Heart right ventricle (tissue), 16 donors: ENCODE measurements at regions not wholly inside any gene's neighbourhood (a gene's known extent, or its start where the extent isn't known, plus 50 kb on each side); places are given as distances from the start of the nearest gene placed in this dataset.
"Not testable (repeated sequence)": the region's sequence is repeated elsewhere in the genome, so short reads cannot be mapped to it uniquely, and the experiment has no call there.

Source experiments
- ATAC-seq, 8 donors: fragments of 200-7000 bp; cut with Tn5 transposase; one replicate each; pipeline ENCODE4 v1.9.1; 2020; ENCODE audit warnings: mild to moderate bottlenecking in 8 of 8, moderate library complexity in 8 of 8, moderate number of reproducible peaks in 1 of 8
- DNase-seq, 2 donors: peaks; one replicate each; pipeline ENCODE4 v3.0.0-alpha.2; 2020
- H3K27ac ChIP-seq, 10 donors: fragments of 200-600 bp; sonication (generic) in 2 of 10; one replicate each; pipeline versions ENCODE4 v1.5.0 to v1.8.0; 2020 to 2022; ENCODE audit warnings: mild to moderate bottlenecking in 3 of 10
- H3K27me3 ChIP-seq, 7 donors: fragments of 200-600 bp; one replicate each; pipeline ENCODE4 v1.8.0; 2021 to 2022; ENCODE audit warnings: mild to moderate bottlenecking in 2 of 7
- H3K36me3 ChIP-seq, 9 donors: fragments of 200-600 bp; sonication (generic) in 1 of 9; one replicate each; pipeline versions ENCODE4 v1.5.0 to v1.8.0; 2020 to 2022; ENCODE audit warnings: mild to moderate bottlenecking in 2 of 9
- H3K4me1 ChIP-seq, 9 donors: fragments of 200-600 bp; sonication (generic) in 1 of 9; one replicate each; pipeline versions ENCODE4 v1.5.0 to v1.8.0; 2020 to 2022; ENCODE audit warnings: mild to moderate bottlenecking in 4 of 9
- H3K4me3 ChIP-seq, 10 donors: fragments of 200-600 bp; sonication (generic) in 2 of 10; one replicate each; pipeline versions ENCODE4 v1.5.0 to v1.8.0; 2020 to 2022; ENCODE audit warnings: mild to moderate bottlenecking in 7 of 10, moderate library complexity in 2 of 10
- H3K9me3 ChIP-seq, 11 donors: fragments of 200-600 bp in 10 of 11; sonication (generic) in 2 of 11; one replicate each; pipeline versions ENCODE4 v1.5.0 to v1.8.0; 2013 to 2022; ENCODE audit warnings: mild to moderate bottlenecking in 2 of 11, control low read depth in 1 of 11, moderate library complexity in 1 of 11
- CTCF ChIP-seq, 9 donors: fragments of 200-600 bp; sonication (generic) in 2 of 9; IDR thresholded peaks; one replicate each; pipeline versions ENCODE4 v1.5.0 to v1.8.0; 2021 to 2022; ENCODE audit warnings: antibody characterized with exemption in 9 of 9, mild to moderate bottlenecking in 5 of 9, moderate library complexity in 1 of 9
- WGBS, 2 donors: extraction: QIAGEN DNeasy Blood & Tissue Kit; methylation state at CpG; one replicate each; pipeline ENCODE4 v1.1.7; 2013; ENCODE audit warnings: inconsistent platforms in 1 of 2; 5-methylcytosine and 5-hydroxymethylcytosine counted together
- intact Hi-C, 10 donors: fragments of 100-400 bp; cut with DNase I; formaldehyde crosslinking; loops; one replicate each; pipeline versions ENCODE4 v1.11.1 to v1.14.2; 2022
- donor health status: Arrhythmogenic right ventricular cardiomyopathy.
- donor health status: ischemic (EF 13 %, LVEDD 7.1; RV severe dilation, severe dysfunction).
- donor health status: healthy with polysubstance abuse.
- donor health status: DM: no; HTN: yes; CAD: no.
- donor health status: DM: no; HTN: no; CAD: no.
- donor health status: ischemic (EF 25% LVEDD 6.9; RV normal size, moderate dysfunction).
- donor health status: ischemic (EF 25% LVEDD 5.7; RV mildly dilated, moderate dysfunction).
- donor health status: healthy.
- donor health status: DM: yes; HTN: yes; CAD: no.
- donor health status: Ischemic cardiomyopathy.
- donor health status: ischemic (EF 35%, LVEDD 5.7; RV mildly dilated, moderate dysfunction).
- donor health status: nonischemic (EF 11% LVEDD 7.7; RV severe dilation, severe dysfunction).
- donor health status: DM: yes; HTN: yes; CAD: no.
- donor health status: PGD.
- donor health status: ischemic (EF 29% LVEDD 5.4; RV normal size, mild dysfunction).
- donor health status: nonischemic (EF 23%, LVEDD 6.1; RV moderate dilation, normal function).

GRCh38 chr16:79885320-79885719 is 284.8 kb upstream of the MAF start:
- Histone ChIP-seq H3K36me3 (no peaks in the 10 kb centered on the region), H3K27ac (no peak overlapping the region), H3K27me3 (peaks cover 0 to 5% (median 0%) of the 10 kb centered on the region in 7 donors), H3K9me3 (no peaks in the 10 kb centered on the region), H3K4me1 (no peaks in the 10 kb centered on the region), H3K4me3 (no peak overlapping the region)
- WGBS, 2 donors: 68 to 71% methylated on average over 7 of the region's 7 CpGs
- DNase-seq (no peak), ATAC-seq (no peak)
- TF ChIP-seq CTCF (IDR thresholded peaks at IDR 0.05): no peak
- intact Hi-C loops: no loop called here

GRCh38 chr16:79883494-79883893 is 283.0 kb upstream of the MAF start:
- no peak for ATAC-seq
- no peak overlapping the region for H3K27ac ChIP-seq
- TF ChIP-seq CTCF (IDR thresholded peaks at IDR 0.05): no peak
- DNase-seq: no peak
- peaks cover 0 to 5% (median 0%) of the 10 kb centered on the region in 7 donors for H3K27me3 ChIP-seq
- H3K4me1 ChIP-seq: no peaks in the 10 kb centered on the region
- 84 to 88% methylated on average over 4 of the region's 4 CpGs for WGBS, 2 donors
- no peaks in the 10 kb centered on the region for H3K9me3 ChIP-seq
- intact Hi-C loops: no loop called here
- no peaks in the 10 kb centered on the region for H3K36me3 ChIP-seq
- no peak overlapping the region for H3K4me3 ChIP-seq

DNA sequence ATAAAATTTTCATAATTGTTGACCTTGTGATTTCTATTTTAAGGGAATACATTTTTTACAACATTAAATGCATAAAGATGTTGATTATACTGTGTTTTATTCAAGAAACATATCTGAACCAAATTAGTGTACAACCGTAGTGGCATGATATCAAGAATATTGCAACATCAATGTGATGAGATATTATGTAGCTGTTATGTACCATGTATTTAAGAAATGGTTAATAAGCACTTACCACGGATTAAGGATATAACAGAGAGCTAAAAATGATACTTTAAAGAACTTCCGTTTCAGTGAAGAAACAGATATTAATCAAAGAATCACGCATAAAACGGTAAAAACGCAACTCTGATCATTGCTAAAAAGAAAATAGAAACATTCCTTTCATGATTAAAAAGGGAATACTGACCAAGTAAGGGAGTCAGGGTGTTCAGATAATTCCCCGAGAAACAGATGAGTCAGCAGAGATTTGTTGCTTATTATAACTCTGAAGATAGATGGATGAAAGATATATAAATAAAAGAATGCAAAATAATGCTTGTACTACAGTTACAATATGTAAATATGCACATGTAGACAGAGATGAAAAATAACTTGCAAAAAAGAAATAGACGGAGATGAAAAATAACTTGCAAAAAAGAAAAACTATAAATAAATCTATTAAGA is 281.9 kb upstream of the MAF start:
- DNase-seq: no peak
- Histone ChIP-seq H3K27me3 (peaks cover 0 to 5% (median 0%) of the 10 kb centered on the region in 7 donors), H3K4me3 (no peak overlapping the region), H3K9me3 (no peaks in the 10 kb centered on the region), H3K4me1 (no peaks in the 10 kb centered on the region), H3K27ac (no peak overlapping the region), H3K36me3 (no peaks in the 10 kb centered on the region)
- no peak for ATAC-seq
- intact Hi-C loops: no loop called here
- 64 to 66% methylated on average over 8 of the region's 8 CpGs for WGBS, 2 donors
- TF ChIP-seq CTCF (IDR thresholded peaks at IDR 0.05): no peak

GRCh38 chr16:79881107-79881506 is 280.6 kb upstream of the MAF start:
- H3K27me3 ChIP-seq, intact Hi-C loops, DNase-seq, H3K36me3 ChIP-seq, H3K4me1 ChIP-seq, H3K27ac ChIP-seq, H3K4me3 ChIP-seq, H3K9me3 ChIP-seq, ATAC-seq: not testable (repeated sequence)
- 75 to 92% methylated on average over 9 of the region's 9 CpGs for WGBS, 2 donors

GRCh38 chr16:79876332-79876730 is 275.8 kb upstream of the MAF start:
- ATAC-seq (no peak), DNase-seq (no peak)
- no peak for TF ChIP-seq CTCF (IDR thresholded peaks at IDR 0.05)
- no peak overlapping the region for H3K27ac ChIP-seq
- WGBS, 2 donors: 94% methylated on average over 3 of the region's 3 CpGs
- intact Hi-C loops: no loop called here
- peaks cover 0 to 5% (median 0%) of the 10 kb centered on the region in 7 donors for H3K27me3 ChIP-seq
- no peaks in the 10 kb centered on the region for H3K4me1 ChIP-seq
- no peak overlapping the region for H3K4me3 ChIP-seq
- H3K36me3 ChIP-seq: no peaks in the 10 kb centered on the region
- no peaks in the 10 kb centered on the region for H3K9me3 ChIP-seq
